ENCODE measurements at regions not wholly inside any gene's neighbourhood (a gene's known extent, or its start where the extent isn't known, plus 50 kb on each side); places are given as distances from the start of the nearest gene placed in this dataset.
A peak's percentile ranks its signal among the peaks of the same experiment; 100 is the strongest.
"Not testable (repeated sequence)": the region's sequence is repeated elsewhere in the genome, so short reads cannot be mapped to it uniquely, and the experiment has no call there.

- H3K9me3 Mint-ChIP-seq: peaks cover 7 to 9% of the 10 kb centered on the region in 2 donors
- DNase-seq (no peak), ATAC-seq (replicated peaks in 1 of 2) (no peak)
- peaks cover 0 to 2% of the 10 kb centered on the region in 2 donors for H3K36me3 Mint-ChIP-seq (ENCODE audit: insufficient read depth in 2 of 2)
- no peak overlapping the region for H3K4me3 Mint-ChIP-seq
- no peaks in the 10 kb centered on the region for H3K27me3 Mint-ChIP-seq (ENCODE audit: low read depth)
- H3K27ac Mint-ChIP-seq: no peak overlapping the region
- no peaks in the 10 kb centered on the region for H3K4me1 Mint-ChIP-seq (ENCODE audit: low read depth)
Observed at GRCh38 chrX:127057891-127058619, 238.5 kb downstream of the PRR32 start.

GRCh38 chrX:127085939-127086338 lies 266.4 kb downstream of the PRR32 start:
- ATAC-seq (replicated peaks in 1 of 2): no peak
- peaks cover 0 to 5% of the 10 kb centered on the region in 2 donors for H3K9me3 Mint-ChIP-seq
- H3K4me1 Mint-ChIP-seq (ENCODE audit: low read depth): no peaks in the 10 kb centered on the region
- H3K27ac Mint-ChIP-seq: no peak overlapping the region
- H3K27me3 Mint-ChIP-seq (ENCODE audit: low read depth): no peaks in the 10 kb centered on the region
- no peaks in the 10 kb centered on the region for H3K36me3 Mint-ChIP-seq (ENCODE audit: insufficient read depth in 2 of 2)
- no peak overlapping the region for H3K4me3 Mint-ChIP-seq
- no peak for DNase-seq

GRCh38 chrX:127112726-127113125 lies 293.2 kb downstream of the PRR32 start:
- Mint-ChIP-seq H3K4me1 (ENCODE audit: low read depth) (no peaks in the 10 kb centered on the region), H3K27ac (no peak overlapping the region), H3K9me3 (peaks cover 3 to 15% of the 10 kb centered on the region in 2 donors), H3K4me3 (no peak overlapping the region), H3K36me3 (ENCODE audit: insufficient read depth in 2 of 2) (peaks cover 1 to 3% of the 10 kb centered on the region in 2 donors), H3K27me3 (ENCODE audit: low read depth) (no peaks in the 10 kb centered on the region)
- no peak for ATAC-seq (replicated peaks in 1 of 2)
- DNase-seq: no peak

GRCh38 chrX:127124871-127125270 lies 305.3 kb downstream of the PRR32 start:
- Mint-ChIP-seq H3K4me3 (no peak overlapping the region), H3K27ac (no peak overlapping the region), H3K27me3 (ENCODE audit: low read depth) (peaks cover 13% of the 10 kb centered on the region), H3K36me3 (ENCODE audit: insufficient read depth in 2 of 2) (peaks cover 0 to 2% of the 10 kb centered on the region in 2 donors), H3K4me1 (ENCODE audit: low read depth) (no peaks in the 10 kb centered on the region), H3K9me3 (no peaks in the 10 kb centered on the region)
- ATAC-seq (replicated peaks in 1 of 2) (no peak), DNase-seq (no peak)

GRCh38 chrX:127128282-127128681 lies 308.8 kb downstream of the PRR32 start:
- ATAC-seq (replicated peaks in 1 of 2): no peak
- peaks cover 8% of the 10 kb centered on the region for H3K27me3 Mint-ChIP-seq (ENCODE audit: low read depth)
- H3K9me3 Mint-ChIP-seq: no peaks in the 10 kb centered on the region
- H3K4me1 Mint-ChIP-seq (ENCODE audit: low read depth): no peaks in the 10 kb centered on the region
- no peak for DNase-seq
- no peaks in the 10 kb centered on the region for H3K36me3 Mint-ChIP-seq (ENCODE audit: insufficient read depth in 2 of 2)
- no peak overlapping the region for H3K27ac Mint-ChIP-seq
- H3K4me3 Mint-ChIP-seq: no peak overlapping the region

GRCh38 chrX:127129510-127129909 lies 310.0 kb downstream of the PRR32 start:
- no peaks in the 10 kb centered on the region for H3K9me3 Mint-ChIP-seq
- ATAC-seq (replicated peaks in 1 of 2): peak in 1 of 2 donors; percentile 11
- no peak overlapping the region for H3K4me3 Mint-ChIP-seq
- H3K36me3 Mint-ChIP-seq (ENCODE audit: insufficient read depth in 2 of 2): no peaks in the 10 kb centered on the region
- no peaks in the 10 kb centered on the region for H3K27me3 Mint-ChIP-seq (ENCODE audit: low read depth)
- no peak for DNase-seq
- no peak overlapping the region for H3K27ac Mint-ChIP-seq
- H3K4me1 Mint-ChIP-seq (ENCODE audit: low read depth): no peaks in the 10 kb centered on the region

GRCh38 chrX:127138218-127138617 lies 318.7 kb downstream of the PRR32 start:
- H3K36me3 Mint-ChIP-seq (ENCODE audit: insufficient read depth in 2 of 2): no peaks in the 10 kb centered on the region
- H3K9me3 Mint-ChIP-seq: no peaks in the 10 kb centered on the region
- no peaks in the 10 kb centered on the region for H3K27me3 Mint-ChIP-seq (ENCODE audit: low read depth)

GRCh38 chrX:127177966-127178365 lies 358.4 kb downstream of the PRR32 start:
- Mint-ChIP-seq H3K9me3 (no peaks in the 10 kb centered on the region), H3K27me3 (ENCODE audit: low read depth) (no peaks in the 10 kb centered on the region), H3K27ac (no peak overlapping the region), H3K4me3 (no peak overlapping the region), H3K36me3 (ENCODE audit: insufficient read depth in 2 of 2) (no peaks in the 10 kb centered on the region), H3K4me1 (ENCODE audit: low read depth) (no peaks in the 10 kb centered on the region)
- ATAC-seq (replicated peaks in 1 of 2) (no peak), DNase-seq (no peak)

More at GRCh38 chrX:127138218-127138617, 318.7 kb downstream of the PRR32 start:
- no peak for DNase-seq
- no peaks in the 10 kb centered on the region for H3K4me1 Mint-ChIP-seq (ENCODE audit: low read depth)
- H3K27ac Mint-ChIP-seq: no peak overlapping the region
- ATAC-seq (replicated peaks in 1 of 2): no peak
- no peak overlapping the region for H3K4me3 Mint-ChIP-seq

- ATAC-seq (replicated peaks in 1 of 2) (no peak), DNase-seq (no peak)
- Mint-ChIP-seq H3K36me3 (ENCODE audit: insufficient read depth in 2 of 2) (peaks cover 0 to 2% of the 10 kb centered on the region in 2 donors), H3K4me1 (ENCODE audit: low read depth) (no peaks in the 10 kb centered on the region), H3K27me3 (ENCODE audit: low read depth) (no peaks in the 10 kb centered on the region), H3K9me3 (no peaks in the 10 kb centered on the region), H3K27ac (no peak overlapping the region), H3K4me3 (no peak overlapping the region)
Observed at GRCh38 chrX:127187095-127187494, 367.6 kb downstream of the PRR32 start.

- DNase-seq: no peak
- ATAC-seq (replicated peaks in 1 of 2): no peak
- H3K36me3 Mint-ChIP-seq (ENCODE audit: insufficient read depth in 2 of 2): peaks cover 0 to 2% of the 10 kb centered on the region in 2 donors
Observed at GRCh38 chrX:127190381-127190780, 370.9 kb downstream of the PRR32 start.

GRCh38 chrX:127207326-127207725 lies 387.8 kb downstream of the PRR32 start:
- DNase-seq (no peak), ATAC-seq (replicated peaks in 1 of 2) (no peak)
- no peak overlapping the region for H3K4me3 Mint-ChIP-seq
- H3K27me3 Mint-ChIP-seq (ENCODE audit: low read depth): no peaks in the 10 kb centered on the region
- no peaks in the 10 kb centered on the region for H3K4me1 Mint-ChIP-seq (ENCODE audit: low read depth)
- no peaks in the 10 kb centered on the region for H3K36me3 Mint-ChIP-seq (ENCODE audit: insufficient read depth in 2 of 2)
- H3K27ac Mint-ChIP-seq: no peak overlapping the region
- peaks cover 4 to 5% of the 10 kb centered on the region in 2 donors for H3K9me3 Mint-ChIP-seq

More at GRCh38 chrX:127190381-127190780, 370.9 kb downstream of the PRR32 start:
- H3K9me3 Mint-ChIP-seq: no peaks in the 10 kb centered on the region
- H3K4me3 Mint-ChIP-seq: no peak overlapping the region
- H3K27me3 Mint-ChIP-seq (ENCODE audit: low read depth): no peaks in the 10 kb centered on the region
- no peak overlapping the region for H3K27ac Mint-ChIP-seq
- no peaks in the 10 kb centered on the region for H3K4me1 Mint-ChIP-seq (ENCODE audit: low read depth)

- not testable (repeated sequence) for H3K27ac Mint-ChIP-seq; ATAC-seq (replicated peaks in 1 of 2); H3K4me3 Mint-ChIP-seq; DNase-seq; H3K4me1 Mint-ChIP-seq (ENCODE audit: low read depth); H3K27me3 Mint-ChIP-seq (ENCODE audit: low read depth); H3K36me3 Mint-ChIP-seq (ENCODE audit: insufficient read depth in 2 of 2); H3K9me3 Mint-ChIP-seq
Observed at GRCh38 chrX:127221821-127222220, 402.3 kb downstream of the PRR32 start.

- no peak for ATAC-seq (replicated peaks in 1 of 2)
- no peak overlapping the region for H3K27ac Mint-ChIP-seq
- no peaks in the 10 kb centered on the region for H3K36me3 Mint-ChIP-seq (ENCODE audit: insufficient read depth in 2 of 2)
- no peak for DNase-seq
- H3K9me3 Mint-ChIP-seq: peaks cover 0 to 1% of the 10 kb centered on the region in 2 donors
- no peaks in the 10 kb centered on the region for H3K27me3 Mint-ChIP-seq (ENCODE audit: low read depth)
- H3K4me1 Mint-ChIP-seq (ENCODE audit: low read depth): no peaks in the 10 kb centered on the region
- H3K4me3 Mint-ChIP-seq: no peak overlapping the region
Observed at GRCh38 chrX:127243654-127244053, 424.1 kb downstream of the PRR32 start.

- H3K27ac Mint-ChIP-seq: no peak overlapping the region
- no peaks in the 10 kb centered on the region for H3K27me3 Mint-ChIP-seq (ENCODE audit: low read depth)
- H3K4me1 Mint-ChIP-seq (ENCODE audit: low read depth): no peaks in the 10 kb centered on the region
- no peaks in the 10 kb centered on the region for H3K36me3 Mint-ChIP-seq (ENCODE audit: insufficient read depth in 2 of 2)
- H3K4me3 Mint-ChIP-seq: no peak overlapping the region
- DNase-seq (no peak), ATAC-seq (replicated peaks in 1 of 2) (no peak)
- peaks cover 0 to 4% of the 10 kb centered on the region in 2 donors for H3K9me3 Mint-ChIP-seq
Observed at GRCh38 chrX:127259742-127260141, 440.2 kb downstream of the PRR32 start.
